ENCODE measurements at regions not wholly inside any gene's neighbourhood (a gene's known extent, or its start where the extent isn't known, plus 50 kb on each side); places are given as distances from the start of the nearest gene placed in this dataset.
"Not testable (repeated sequence)": the region's sequence is repeated elsewhere in the genome, so short reads cannot be mapped to it uniquely, and the experiment has no call there.

- no peaks in the 10 kb centered on the region for H4K20me1 ChIP-seq (ENCODE audit: low read depth, low read length)
- no peak overlapping the region for H3K27ac ChIP-seq (ENCODE audit: low read depth, low read length)
- peaks cover 21% of the 10 kb centered on the region for H3K9me3 ChIP-seq (ENCODE audit: insufficient read depth, low read length)
- H3K4me3 ChIP-seq (ENCODE audit: insufficient read depth, low read length, poor library complexity, severe bottlenecking): no peak overlapping the region
- H3F3A ChIP-seq (ENCODE audit: insufficient read depth): no peaks in the 10 kb centered on the region
- no peaks in the 10 kb centered on the region for H3K27me3 ChIP-seq (ENCODE audit: low read length)
- no peaks in the 10 kb centered on the region for H3K36me3 ChIP-seq (ENCODE audit: low read length)
- no peak overlapping the region for H3K4me2 ChIP-seq (ENCODE audit: low read depth, low read length, poor library complexity, severe bottlenecking)
- no peaks in the 10 kb centered on the region for H3K9me2 ChIP-seq (replicated peaks; ENCODE audit: insufficient read depth, low read length)
- TF ChIP-seq CTCF (IDR thresholded peaks at IDR 0.05; ENCODE audit: insufficient read depth, low read length, poor library complexity, severe bottlenecking) (no peak), EZH2phosphoT487 (conservative IDR thresholded peaks at IDR 0.05; ENCODE audit: low read length) (no peak)
- H3K79me2 ChIP-seq (ENCODE audit: insufficient read depth, low read length): no peaks in the 10 kb centered on the region
- H2AFZ ChIP-seq (ENCODE audit: low read depth, low read length, severe bottlenecking): no peak overlapping the region
- no peak overlapping the region for H3K9ac ChIP-seq (ENCODE audit: low read length)
Measured at GRCh38 chr13:66237411-66238062, 992.6 kb downstream of the PCDH9 start.

- Histone ChIP-seq H3K36me3 (ENCODE audit: low read length) (no peaks in the 10 kb centered on the region), H2AFZ (ENCODE audit: low read depth, low read length, severe bottlenecking) (no peak overlapping the region), H3K9me3 (ENCODE audit: insufficient read depth, low read length) (peaks cover 21% of the 10 kb centered on the region), H3K4me2 (ENCODE audit: low read depth, low read length, poor library complexity, severe bottlenecking) (no peak overlapping the region), H3K27me3 (ENCODE audit: low read length) (no peaks in the 10 kb centered on the region), H4K20me1 (ENCODE audit: low read depth, low read length) (no peaks in the 10 kb centered on the region), H3K9ac (ENCODE audit: low read length) (no peak overlapping the region), H3K27ac (ENCODE audit: low read depth, low read length) (no peak overlapping the region), H3K79me2 (ENCODE audit: insufficient read depth, low read length) (no peaks in the 10 kb centered on the region), H3K4me3 (ENCODE audit: insufficient read depth, low read length, poor library complexity, severe bottlenecking) (no peak overlapping the region), H3F3A (ENCODE audit: insufficient read depth) (no peaks in the 10 kb centered on the region), H3K9me2 (replicated peaks; ENCODE audit: insufficient read depth, low read length) (no peaks in the 10 kb centered on the region)
- no peak for TF ChIP-seq EZH2phosphoT487 (conservative IDR thresholded peaks at IDR 0.05; ENCODE audit: low read length)
- no peak for TF ChIP-seq CTCF (IDR thresholded peaks at IDR 0.05; ENCODE audit: insufficient read depth, low read length, poor library complexity, severe bottlenecking)
Measured at GRCh38 chr13:66234159-66234558, 996.0 kb downstream of the PCDH9 start.

- H3F3A ChIP-seq (ENCODE audit: insufficient read depth); H3K27ac ChIP-seq (ENCODE audit: low read depth, low read length); H3K4me2 ChIP-seq (ENCODE audit: low read depth, low read length, poor library complexity, severe bottlenecking); H3K9me2 ChIP-seq (replicated peaks; ENCODE audit: insufficient read depth, low read length); H3K4me3 ChIP-seq (ENCODE audit: insufficient read depth, low read length, poor library complexity, severe bottlenecking); H2AFZ ChIP-seq (ENCODE audit: low read depth, low read length, severe bottlenecking); H3K27me3 ChIP-seq (ENCODE audit: low read length); H3K36me3 ChIP-seq (ENCODE audit: low read length); H4K20me1 ChIP-seq (ENCODE audit: low read depth, low read length); H3K9ac ChIP-seq (ENCODE audit: low read length); H3K79me2 ChIP-seq (ENCODE audit: insufficient read depth, low read length): not testable (repeated sequence)
- peaks cover 21% of the 10 kb centered on the region for H3K9me3 ChIP-seq (ENCODE audit: insufficient read depth, low read length)
Measured at GRCh38 chr13:66231958-66232357, 998.2 kb downstream of the PCDH9 start.

- no peaks in the 10 kb centered on the region for H3K9me3 ChIP-seq (ENCODE audit: insufficient read depth, low read length)
- H2AFZ ChIP-seq (ENCODE audit: low read depth, low read length, severe bottlenecking): peak overlapping the region; percentile 21
- H3K79me2 ChIP-seq (ENCODE audit: insufficient read depth, low read length): no peaks in the 10 kb centered on the region
- H3K4me2 ChIP-seq (ENCODE audit: low read depth, low read length, poor library complexity, severe bottlenecking): no peak overlapping the region
- H3F3A ChIP-seq (ENCODE audit: insufficient read depth): no peaks in the 10 kb centered on the region
- no peak overlapping the region for H3K9ac ChIP-seq (ENCODE audit: low read length)
- no peak overlapping the region for H3K4me3 ChIP-seq (ENCODE audit: insufficient read depth, low read length, poor library complexity, severe bottlenecking)
- no peaks in the 10 kb centered on the region for H3K9me2 ChIP-seq (replicated peaks; ENCODE audit: insufficient read depth, low read length)
- no peaks in the 10 kb centered on the region for H3K36me3 ChIP-seq (ENCODE audit: low read length)
- no peak overlapping the region for H3K27ac ChIP-seq (ENCODE audit: low read depth, low read length)
- H3K27me3 ChIP-seq (ENCODE audit: low read length): no peaks in the 10 kb centered on the region
- TF ChIP-seq CTCF (IDR thresholded peaks at IDR 0.05; ENCODE audit: insufficient read depth, low read length, poor library complexity, severe bottlenecking): no peak
- no peak for TF ChIP-seq EZH2phosphoT487 (conservative IDR thresholded peaks at IDR 0.05; ENCODE audit: low read length)
- no peaks in the 10 kb centered on the region for H4K20me1 ChIP-seq (ENCODE audit: low read depth, low read length)
Measured at GRCh38 chr13:66225072-66225471, 1005.1 kb downstream of the PCDH9 start.

All from SU-DHL-6 (cell line).